Natural killer cell (primary cell): ENCODE measurements at regions not wholly inside any gene's neighbourhood (a gene's known extent, or its start where the extent isn't known, plus 50 kb on each side); places are given as distances from the start of the nearest gene placed in this dataset.

Experiments used
- ATAC-seq, 3 donors: fragments of 150-1000 bp in 2 of 3; fragments of 200-7000 bp in 1 of 3; cut with Tn5 transposase; 1 replicate in 1 of 3; 2 replicates in 2 of 3; pipeline ENCODE4 v1.10.0; 2021; ENCODE audit warnings: mild to moderate bottlenecking in 2 of 3, moderate library complexity in 2 of 3
- DNase-seq, 2 donors: peaks; one replicate each; pipeline versions ENCODE4 v3.0.0 to v3.0.0-alpha.2; 2013 to 2021; ENCODE audit warnings: mixed read lengths in 1 of 2
- H3K27ac ChIP-seq: one replicate; pipeline ENCODE4 v1.5.1; 2013; ENCODE audit warnings: mild to moderate bottlenecking, low read length
- H3K27me3 ChIP-seq: one replicate; pipeline ENCODE4 v1.6.1; 2013; ENCODE audit warnings: low read length; ENCODE audit not compliant: control insufficient read depth, insufficient read depth
- H3K36me3 ChIP-seq: one replicate; pipeline ENCODE4 v1.6.1; 2013; ENCODE audit warnings: low read length; ENCODE audit not compliant: control insufficient read depth, insufficient read depth
- H3K4me1 ChIP-seq: one replicate; pipeline ENCODE4 v1.6.1; 2013; ENCODE audit warnings: low read length; ENCODE audit not compliant: control insufficient read depth, insufficient read depth
- H3K4me3 ChIP-seq: one replicate; pipeline ENCODE4 v1.5.1; 2013; ENCODE audit warnings: low read length
- H3K9me3 ChIP-seq: one replicate; pipeline ENCODE4 v1.6.1; 2013; ENCODE audit warnings: low read length; ENCODE audit not compliant: control insufficient read depth, insufficient read depth
- H3K27ac Mint-ChIP-seq, 2 donors: one replicate each; pipeline ENCODE4 v1.8.0; 2022; ENCODE audit warnings: mild to moderate bottlenecking in 2 of 2, mixed read lengths in 2 of 2, moderate library complexity in 1 of 2
- H3K27me3 Mint-ChIP-seq, 2 donors: one replicate each; pipeline ENCODE4 v1.8.0; 2022; ENCODE audit warnings: low read depth in 2 of 2, mixed read lengths in 2 of 2
- H3K36me3 Mint-ChIP-seq: one replicate; pipeline ENCODE4 v1.8.0; 2022; ENCODE audit warnings: mixed read lengths
- H3K4me1 Mint-ChIP-seq, 2 donors: one replicate each; pipeline ENCODE4 v1.8.0; 2022; ENCODE audit warnings: mixed read lengths in 2 of 2
- H3K4me3 Mint-ChIP-seq: one replicate; pipeline ENCODE4 v1.8.0; 2022; ENCODE audit warnings: mild to moderate bottlenecking, moderate library complexity, mixed read lengths
- H3K9me3 Mint-ChIP-seq, 2 donors: one replicate each; pipeline ENCODE4 v1.8.0; 2022; ENCODE audit warnings: mixed read lengths in 2 of 2
- CTCF ChIP-seq: fragments of 200-600 bp; IDR thresholded peaks from one replicate; pipeline ENCODE4 v1.8.0; 2022; ENCODE audit warnings: antibody characterized with exemption
- WGBS: methylation state at CpG from one replicate; pipeline ENCODE4 v1.1.7; 2013; ENCODE audit warnings: missing lambda C conversion rate; ENCODE audit not compliant: insufficient coverage; 5-methylcytosine and 5-hydroxymethylcytosine counted together
- intact Hi-C: fragments of 100-400 bp; cut with micrococcal nuclease; formaldehyde crosslinking; loops from one replicate; pipeline ENCODE4 v1.14.2; 2022

GRCh38 chr2:41871080-41871479 is 176.7 kb upstream of the PKDCC start:
- H3K27ac Mint-ChIP-seq = no peak overlapping the region

GRCh38 chr2:41872646-41873045 is 175.2 kb upstream of the PKDCC start:
- no peak for ATAC-seq
- Histone ChIP-seq H3K27me3 (peaks cover 11% of the 10 kb centered on the region), H3K36me3 (no peaks in the 10 kb centered on the region), H3K9me3 (no peaks in the 10 kb centered on the region), H3K27ac (no peak overlapping the region), H3K4me3 (no peak overlapping the region), H3K4me1 (peaks cover 26% of the 10 kb centered on the region)
- H3K27me3 Mint-ChIP-seq = peaks cover 19 to 27% of the 10 kb centered on the region in 2 donors
- H3K9me3 Mint-ChIP-seq = no peaks in the 10 kb centered on the region
- intact Hi-C loops = no loop called here
- DNase-seq = no peak
- no peaks in the 10 kb centered on the region for H3K36me3 Mint-ChIP-seq
- no peak for TF ChIP-seq CTCF
- H3K27ac Mint-ChIP-seq = no peak overlapping the region
- H3K4me3 Mint-ChIP-seq = no peak overlapping the region
- peaks cover 8 to 16% of the 10 kb centered on the region in 2 donors for H3K4me1 Mint-ChIP-seq
- 36% methylated on average over 2 of the region's 3 CpGs for WGBS

More at GRCh38 chr2:41871080-41871479, 176.7 kb upstream of the PKDCC start:
- DNase-seq = no peak
- Mint-ChIP-seq H3K27me3 (peaks cover 19 to 24% of the 10 kb centered on the region in 2 donors), H3K4me1 (peaks cover 8 to 16% of the 10 kb centered on the region in 2 donors), H3K36me3 (no peaks in the 10 kb centered on the region), H3K4me3 (no peak overlapping the region), H3K9me3 (no peaks in the 10 kb centered on the region)
- Histone ChIP-seq H3K27me3 (peaks cover 8% of the 10 kb centered on the region), H3K4me3 (no peak overlapping the region), H3K27ac (no peak overlapping the region), H3K4me1 (peaks cover 26% of the 10 kb centered on the region), H3K9me3 (no peaks in the 10 kb centered on the region), H3K36me3 (no peaks in the 10 kb centered on the region)
- 59% methylated on average over 9 of the region's 9 CpGs for WGBS
- no peak for TF ChIP-seq CTCF
- intact Hi-C loops = no loop called here
- ATAC-seq = no peak

- H3K27me3 Mint-ChIP-seq = peaks cover 19 to 21% of the 10 kb centered on the region in 2 donors
- intact Hi-C loops = no loop called here
- H3K36me3 Mint-ChIP-seq = no peaks in the 10 kb centered on the region
- no peaks in the 10 kb centered on the region for H3K36me3 ChIP-seq
- H3K4me3 Mint-ChIP-seq = no peak overlapping the region
- H3K4me1 Mint-ChIP-seq = peaks cover 8 to 16% of the 10 kb centered on the region in 2 donors
- H3K9me3 Mint-ChIP-seq = no peaks in the 10 kb centered on the region
- no peaks in the 10 kb centered on the region for H3K9me3 ChIP-seq
- H3K4me1 ChIP-seq = peaks cover 26% of the 10 kb centered on the region
- H3K4me3 ChIP-seq = no peak overlapping the region
- H3K27me3 ChIP-seq = peaks cover 11% of the 10 kb centered on the region
- no peak for DNase-seq
- no peak overlapping the region for H3K27ac ChIP-seq
- no peak overlapping the region for H3K27ac Mint-ChIP-seq
- WGBS = 90% methylated on average over 4 of the region's 4 CpGs
- no peak for ATAC-seq
- no peak for TF ChIP-seq CTCF
Observed at GRCh38 chr2:41873102-41874031, 174.5 kb upstream of the PKDCC start.
